Esophagus squamous epithelium (tissue), 4 donors: ENCODE measurements at regions not wholly inside any gene's neighbourhood (a gene's known extent, or its start where the extent isn't known, plus 50 kb on each side); places are given as distances from the start of the nearest gene placed in this dataset.

ENCODE experiments used
- POLR2A ChIP-seq, 4 donors: fragments of 450-650 bp; IDR thresholded peaks; one replicate each; pipeline ENCODE4 v1.6.1; 2017; ENCODE audit warnings: antibody characterized with exemption in 4 of 4, mild to moderate bottlenecking in 4 of 4, moderate library complexity in 3 of 4
- TF ChIP-seq, protein P1 (sequence below), 6 experiments: fragments of 450-650 bp in 4 of 6; fragments of 200-600 bp in 2 of 6; sonication (generic) in 2 of 6; IDR thresholded peaks; one replicate each; pipeline ENCODE4 v1.5.1; 2016 to 2019; ENCODE audit warnings: antibody characterized with exemption in 6 of 6, mild to moderate bottlenecking in 4 of 6, moderate library complexity in 4 of 6

DNA sequence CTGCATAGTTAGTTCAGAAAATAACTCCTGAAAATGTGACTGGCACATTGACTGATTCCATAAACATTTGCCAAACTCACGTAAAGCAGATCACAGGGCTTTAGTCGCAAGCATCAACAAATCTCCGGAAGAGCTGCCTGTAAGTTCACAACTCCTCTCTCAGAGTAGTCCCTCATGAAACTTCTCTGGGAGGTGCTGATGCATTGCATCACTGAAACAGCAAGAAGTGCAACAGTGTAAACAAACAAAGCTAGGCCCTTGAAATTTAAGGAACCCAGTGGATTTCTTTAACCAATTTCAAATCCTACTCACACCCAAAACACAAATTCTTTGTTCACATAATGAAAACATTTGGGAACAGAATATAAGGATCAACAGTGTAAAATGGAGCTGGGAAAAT, 1691.7 kb upstream of the FLRT2 start:
- no peak for TF ChIP-seq POLR2A (IDR thresholded peaks at IDR 0.05)
- TF ChIP-seq, protein P1, sequence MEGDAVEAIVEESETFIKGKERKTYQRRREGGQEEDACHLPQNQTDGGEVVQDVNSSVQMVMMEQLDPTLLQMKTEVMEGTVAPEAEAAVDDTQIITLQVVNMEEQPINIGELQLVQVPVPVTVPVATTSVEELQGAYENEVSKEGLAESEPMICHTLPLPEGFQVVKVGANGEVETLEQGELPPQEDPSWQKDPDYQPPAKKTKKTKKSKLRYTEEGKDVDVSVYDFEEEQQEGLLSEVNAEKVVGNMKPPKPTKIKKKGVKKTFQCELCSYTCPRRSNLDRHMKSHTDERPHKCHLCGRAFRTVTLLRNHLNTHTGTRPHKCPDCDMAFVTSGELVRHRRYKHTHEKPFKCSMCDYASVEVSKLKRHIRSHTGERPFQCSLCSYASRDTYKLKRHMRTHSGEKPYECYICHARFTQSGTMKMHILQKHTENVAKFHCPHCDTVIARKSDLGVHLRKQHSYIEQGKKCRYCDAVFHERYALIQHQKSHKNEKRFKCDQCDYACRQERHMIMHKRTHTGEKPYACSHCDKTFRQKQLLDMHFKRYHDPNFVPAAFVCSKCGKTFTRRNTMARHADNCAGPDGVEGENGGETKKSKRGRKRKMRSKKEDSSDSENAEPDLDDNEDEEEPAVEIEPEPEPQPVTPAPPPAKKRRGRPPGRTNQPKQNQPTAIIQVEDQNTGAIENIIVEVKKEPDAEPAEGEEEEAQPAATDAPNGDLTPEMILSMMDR (IDR thresholded peaks at IDR 0.05) = no peak
